K562 (cell line): ENCODE measurements at regions not wholly inside any gene's neighbourhood (a gene's known extent, or its start where the extent isn't known, plus 50 kb on each side); places are given as distances from the start of the nearest gene placed in this dataset.

Experiments used
- BACH1 ChIP-seq: fragments of 200-800 bp; sonication (Bioruptor generic); IDR thresholded peaks from 2 replicates; pipeline ENCODE4 v1.6.1; 2016; ENCODE audit warnings: missing genetic modification characterization, missing compliant biosample characterization
- C11orf30 ChIP-seq: fragments of 450-650 bp; IDR thresholded peaks from 2 replicates; pipeline ENCODE4 v1.6.1; 2016; ENCODE audit warnings: low read depth, mild to moderate bottlenecking
- DACH1 ChIP-seq: fragments of 450-650 bp; IDR thresholded peaks from 2 replicates; pipeline ENCODE4 v1.6.1; 2018; ENCODE audit not compliant: partially characterized antibody
- KLF13 ChIP-seq: fragments of 450-650 bp; IDR thresholded peaks from 2 replicates; pipeline ENCODE4 v1.6.1; 2016; ENCODE audit warnings: missing genetic modification characterization, low read depth, mild to moderate bottlenecking, missing compliant biosample characterization, moderate library complexity, borderline replicate concordance
- MAZ ChIP-seq, 2 experiments: fragments of 450-650 bp in 1 of 2; sonication (generic) in 1 of 2; formaldehyde crosslinking; IDR thresholded peaks in 1 of 2; conservative IDR thresholded peaks in 1 of 2; 2 replicates each; pipeline versions ENCODE4 v1.4.0 to v1.5.0; 2020; ENCODE audit warnings: mild to moderate bottlenecking in 1 of 2, missing genetic modification reagents in 1 of 2
- NFATC3 ChIP-seq: fragments of 450-650 bp; IDR thresholded peaks from 2 replicates; pipeline ENCODE4 v1.6.1; 2017; ENCODE audit warnings: mild to moderate bottlenecking
- PHTF2 ChIP-seq: fragments of 250-450 bp; sonication (Bioruptor Pico); IDR thresholded peaks from 2 replicates; pipeline ENCODE4 v1.5.0; 2021; ENCODE audit warnings: mild to moderate bottlenecking
- PKNOX1 ChIP-seq: fragments of 450-650 bp; IDR thresholded peaks from 2 replicates; pipeline ENCODE4 v1.6.1; 2016
- POLR2A ChIP-seq: fragments of 450-650 bp; conservative IDR thresholded peaks from 2 replicates; pipeline ENCODE4 v1.6.1; 2016
- RBM34 ChIP-seq: fragments of 200-400 bp; formaldehyde crosslinking; IDR thresholded peaks from 2 replicates; pipeline ENCODE4 v1.6.1; 2018; ENCODE audit warnings: low read length, borderline replicate concordance; ENCODE audit not compliant: insufficient read depth
- RFX5 ChIP-seq: IDR thresholded peaks from 2 replicates; pipeline ENCODE4 v1.6.1; 2011; ENCODE audit warnings: low read depth, mild to moderate bottlenecking, improper control_type of control experiment, low read length
- SMAD1 ChIP-seq: fragments of 150-350 bp; IDR thresholded peaks from 2 replicates; pipeline ENCODE4 v1.6.1; 2014; ENCODE audit warnings: low read length, low read depth; ENCODE audit not compliant: partially characterized antibody
- SMAD2 ChIP-seq: fragments of 150-350 bp; IDR thresholded peaks from 2 replicates; pipeline ENCODE4 v1.6.1; 2014; ENCODE audit warnings: low read depth, mild to moderate bottlenecking, low read length
- SMARCA4 ChIP-seq: fragments of 450-650 bp; IDR thresholded peaks from 2 replicates; pipeline ENCODE4 v1.6.1; 2016
- SRSF1 ChIP-seq: fragments of 200-400 bp; formaldehyde crosslinking; IDR thresholded peaks from 2 replicates; pipeline ENCODE4 v1.6.1; 2017; ENCODE audit warnings: mild to moderate bottlenecking, low read depth, low read length, moderate library complexity
- ZNF174 ChIP-seq: fragments of 250-450 bp; sonication (Bioruptor Pico); IDR thresholded peaks from 2 replicates; pipeline ENCODE4 v1.4.0; 2020; ENCODE audit warnings: mild to moderate bottlenecking
- ZNF217 ChIP-seq: sonication (generic); formaldehyde crosslinking; IDR thresholded peaks from 2 replicates; pipeline ENCODE4 v1.8.0; 2022; ENCODE audit warnings: mild to moderate bottlenecking, missing genetic modification reagents
- ZNF253 ChIP-seq: fragments of 250-450 bp; sonication (Bioruptor Pico); conservative IDR thresholded peaks from 2 replicates; pipeline ENCODE4 v1.6.1; 2021; ENCODE audit warnings: mild to moderate bottlenecking
- TF ChIP-seq, protein P1 (sequence below): fragments of 450-650 bp; conservative IDR thresholded peaks from 2 replicates; pipeline ENCODE4 v1.6.1; 2016; ENCODE audit warnings: missing genetic modification characterization, low read depth, mild to moderate bottlenecking, control low read depth, missing compliant biosample characterization
- TF ChIP-seq, protein P2 (sequence below), 2 experiments: fragments of 450-650 bp; conservative IDR thresholded peaks; 2 replicates each; pipeline ENCODE4 v1.6.1; 2017; ENCODE audit warnings: mild to moderate bottlenecking in 2 of 2, moderate library complexity in 2 of 2
- TF ChIP-seq, protein P3 (sequence below): fragments of 150-350 bp; IDR thresholded peaks from 2 replicates; pipeline ENCODE4 v1.6.1; 2014; ENCODE audit warnings: low read depth, mild to moderate bottlenecking, low read length, borderline replicate concordance

- TF ChIP-seq, protein P1, sequence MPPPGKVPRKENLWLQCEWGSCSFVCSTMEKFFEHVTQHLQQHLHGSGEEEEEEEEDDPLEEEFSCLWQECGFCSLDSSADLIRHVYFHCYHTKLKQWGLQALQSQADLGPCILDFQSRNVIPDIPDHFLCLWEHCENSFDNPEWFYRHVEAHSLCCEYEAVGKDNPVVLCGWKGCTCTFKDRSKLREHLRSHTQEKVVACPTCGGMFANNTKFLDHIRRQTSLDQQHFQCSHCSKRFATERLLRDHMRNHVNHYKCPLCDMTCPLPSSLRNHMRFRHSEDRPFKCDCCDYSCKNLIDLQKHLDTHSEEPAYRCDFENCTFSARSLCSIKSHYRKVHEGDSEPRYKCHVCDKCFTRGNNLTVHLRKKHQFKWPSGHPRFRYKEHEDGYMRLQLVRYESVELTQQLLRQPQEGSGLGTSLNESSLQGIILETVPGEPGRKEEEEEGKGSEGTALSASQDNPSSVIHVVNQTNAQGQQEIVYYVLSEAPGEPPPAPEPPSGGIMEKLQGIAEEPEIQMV = no peak
- TF ChIP-seq SMAD1 (no peak), KLF13 (tag) (no peak), ZNF253 (no peak), C11orf30 (peak; percentile 86), SMARCA4 (no peak), SMAD2 (no peak), RBM34 (no peak), SRSF1 (no peak), POLR2A (0 out of 2 replicates have a peak, but pooled peaks have one; percentile 16), NFATC3 (no peak), MAZ (CRISPR knock-in tag; conservative IDR thresholded peaks at IDR 0.05 in 1 of 2, IDR thresholded peaks at IDR 0.05 in 1 of 2) (no peak), ZNF217 (no peak), ZNF174 (CRISPR knock-in tag) (no peak), PHTF2 (no peak), DACH1 (no peak), BACH1 (tag) (no peak; the same call in 1 of the 2 replicates), RFX5 (no peak), PKNOX1 (peak; percentile 13; the same call in 1 of the 2 replicates)
- TF ChIP-seq, protein P2, sequence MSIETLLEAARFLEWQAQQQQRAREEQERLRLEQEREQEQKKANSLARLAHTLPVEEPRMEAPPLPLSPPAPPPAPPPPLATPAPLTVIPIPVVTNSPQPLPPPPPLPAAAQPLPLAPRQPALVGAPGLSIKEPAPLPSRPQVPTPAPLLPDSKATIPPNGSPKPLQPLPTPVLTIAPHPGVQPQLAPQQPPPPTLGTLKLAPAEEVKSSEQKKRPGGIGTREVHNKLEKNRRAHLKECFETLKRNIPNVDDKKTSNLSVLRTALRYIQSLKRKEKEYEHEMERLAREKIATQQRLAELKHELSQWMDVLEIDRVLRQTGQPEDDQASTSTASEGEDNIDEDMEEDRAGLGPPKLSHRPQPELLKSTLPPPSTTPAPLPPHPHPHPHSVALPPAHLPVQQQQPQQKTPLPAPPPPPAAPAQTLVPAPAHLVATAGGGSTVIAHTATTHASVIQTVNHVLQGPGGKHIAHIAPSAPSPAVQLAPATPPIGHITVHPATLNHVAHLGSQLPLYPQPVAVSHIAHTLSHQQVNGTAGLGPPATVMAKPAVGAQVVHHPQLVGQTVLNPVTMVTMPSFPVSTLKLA (conservative IDR thresholded peaks at IDR 0.05) = no peak
- TF ChIP-seq, protein P3, sequence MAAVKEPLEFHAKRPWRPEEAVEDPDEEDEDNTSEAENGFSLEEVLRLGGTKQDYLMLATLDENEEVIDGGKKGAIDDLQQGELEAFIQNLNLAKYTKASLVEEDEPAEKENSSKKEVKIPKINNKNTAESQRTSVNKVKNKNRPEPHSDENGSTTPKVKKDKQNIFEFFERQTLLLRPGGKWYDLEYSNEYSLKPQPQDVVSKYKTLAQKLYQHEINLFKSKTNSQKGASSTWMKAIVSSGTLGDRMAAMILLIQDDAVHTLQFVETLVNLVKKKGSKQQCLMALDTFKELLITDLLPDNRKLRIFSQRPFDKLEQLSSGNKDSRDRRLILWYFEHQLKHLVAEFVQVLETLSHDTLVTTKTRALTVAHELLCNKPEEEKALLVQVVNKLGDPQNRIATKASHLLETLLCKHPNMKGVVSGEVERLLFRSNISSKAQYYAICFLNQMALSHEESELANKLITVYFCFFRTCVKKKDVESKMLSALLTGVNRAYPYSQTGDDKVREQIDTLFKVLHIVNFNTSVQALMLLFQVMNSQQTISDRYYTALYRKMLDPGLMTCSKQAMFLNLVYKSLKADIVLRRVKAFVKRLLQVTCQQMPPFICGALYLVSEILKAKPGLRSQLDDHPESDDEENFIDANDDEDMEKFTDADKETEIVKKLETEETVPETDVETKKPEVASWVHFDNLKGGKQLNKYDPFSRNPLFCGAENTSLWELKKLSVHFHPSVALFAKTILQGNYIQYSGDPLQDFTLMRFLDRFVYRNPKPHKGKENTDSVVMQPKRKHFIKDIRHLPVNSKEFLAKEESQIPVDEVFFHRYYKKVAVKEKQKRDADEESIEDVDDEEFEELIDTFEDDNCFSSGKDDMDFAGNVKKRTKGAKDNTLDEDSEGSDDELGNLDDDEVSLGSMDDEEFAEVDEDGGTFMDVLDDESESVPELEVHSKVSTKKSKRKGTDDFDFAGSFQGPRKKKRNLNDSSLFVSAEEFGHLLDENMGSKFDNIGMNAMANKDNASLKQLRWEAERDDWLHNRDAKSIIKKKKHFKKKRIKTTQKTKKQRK = no peak
Measured at GRCh38 chr1:8122160-8122476, 96.0 kb upstream of the ERRFI1 start (continued).
